ENCODE measurements at regions not wholly inside any gene's neighbourhood (a gene's known extent, or its start where the extent isn't known, plus 50 kb on each side); places are given as distances from the start of the nearest gene placed in this dataset.
A peak's percentile ranks its signal among the peaks of the same experiment; 100 is the strongest.

DNA sequence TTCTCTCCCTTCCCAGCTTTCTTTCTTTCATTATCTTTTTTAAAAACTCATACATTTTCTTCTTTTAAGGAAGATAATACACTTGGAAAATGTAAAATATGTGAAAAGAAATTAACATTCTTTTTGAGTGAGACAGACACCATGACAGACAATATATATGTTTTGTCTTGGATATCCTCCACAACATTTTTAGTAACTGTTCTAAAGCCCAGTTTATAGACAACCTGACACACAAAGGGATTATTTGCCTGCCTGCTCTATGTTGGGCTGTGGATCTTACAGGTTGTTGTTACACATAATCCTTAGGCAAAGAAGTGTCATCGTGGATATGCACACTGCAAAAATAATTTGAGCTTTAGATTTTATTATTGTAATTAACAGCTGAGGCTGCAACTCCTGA is 301.4 kb upstream of the PDGFD start:
- Histone ChIP-seq H3K18ac (ENCODE audit: low read length) (no peak overlapping the region), H3K9ac (ENCODE audit: low read depth, low read length, poor library complexity) (no peak overlapping the region), H3K36me3 (replicated peaks in 1 of 2; ENCODE audit: control insufficient read depth in 2 of 2, insufficient read depth in 2 of 2, low read length in 2 of 2) (no peaks in the 10 kb centered on the region), H3K79me1 (ENCODE audit: low read depth, low read length) (no peaks in the 10 kb centered on the region), H4K8ac (ENCODE audit: low read depth, low read length) (no peak overlapping the region), H3K4me1 (ENCODE audit: control insufficient read depth in 2 of 2, insufficient read depth in 1 of 2, low read depth in 1 of 2, low read length in 2 of 2) (no peaks in the 10 kb centered on the region), H2AK5ac (ENCODE audit: low read depth, low read length) (no peak overlapping the region), H3K27me3 (ENCODE audit: control insufficient read depth in 3 of 3, insufficient read depth in 3 of 3, low read depth in 1 of 3, low read length in 3 of 3) (no peaks in the 10 kb centered on the region), H2AFZ (ENCODE audit: low read length) (no peak overlapping the region), H2BK5ac (ENCODE audit: low read length) (no peak overlapping the region), H3K4me3 (ENCODE audit: low read length in 2 of 2) (no peak overlapping the region), H2BK12ac (ENCODE audit: low read length) (no peak overlapping the region), H3K27ac (replicated peaks; ENCODE audit: low read length) (no peak overlapping the region), H2BK120ac (ENCODE audit: low read depth, low read length) (no peak overlapping the region), H3K4ac (ENCODE audit: low read length) (no peak overlapping the region), H3K23ac (ENCODE audit: low read depth, low read length, poor library complexity) (no peak overlapping the region), H2BK15ac (ENCODE audit: low read length) (no peak overlapping the region), H3K9me3 (replicated peaks in 1 of 2; ENCODE audit: control insufficient read depth in 2 of 2, insufficient read depth in 1 of 2, low read depth in 1 of 2, low read length in 2 of 2) (no peaks in the 10 kb centered on the region), H4K91ac (ENCODE audit: low read depth, low read length, poor library complexity) (no peak overlapping the region), H3K14ac (ENCODE audit: low read length) (no peak overlapping the region), H3K4me2 (ENCODE audit: insufficient read depth, low read length, poor library complexity, severe bottlenecking) (no peak overlapping the region)
- no peak for DNase-seq (ENCODE audit: low spot score)
- WGBS, 2 donors (ENCODE audit: extremely low coverage in 2 of 2, insufficient read length in 2 of 2, insufficient replicate concordance in 1 of 2): no CpG with 5 or more reads among the region's 1 CpG

- Histone ChIP-seq H2AK5ac (ENCODE audit: low read depth, low read length) (no peak overlapping the region), H2BK15ac (ENCODE audit: low read length) (no peak overlapping the region), H2BK5ac (ENCODE audit: low read length) (no peak overlapping the region), H4K91ac (ENCODE audit: low read depth, low read length, poor library complexity) (no peak overlapping the region), H3K4me3 (ENCODE audit: low read length in 2 of 2) (no peak overlapping the region), H3K27ac (replicated peaks; ENCODE audit: low read length) (no peak overlapping the region), H3K9me3 (replicated peaks in 1 of 2; ENCODE audit: control insufficient read depth in 2 of 2, insufficient read depth in 1 of 2, low read depth in 1 of 2, low read length in 2 of 2) (no peaks in the 10 kb centered on the region), H3K23ac (ENCODE audit: low read depth, low read length, poor library complexity) (no peak overlapping the region), H3K4me2 (ENCODE audit: insufficient read depth, low read length, poor library complexity, severe bottlenecking) (no peak overlapping the region), H2BK120ac (ENCODE audit: low read depth, low read length) (no peak overlapping the region), H2AFZ (ENCODE audit: low read length) (no peak overlapping the region), H2BK12ac (ENCODE audit: low read length) (no peak overlapping the region), H3K9ac (ENCODE audit: low read depth, low read length, poor library complexity) (no peak overlapping the region), H3K27me3 (ENCODE audit: control insufficient read depth in 3 of 3, insufficient read depth in 3 of 3, low read depth in 1 of 3, low read length in 3 of 3) (no peaks in the 10 kb centered on the region), H3K18ac (ENCODE audit: low read length) (no peak overlapping the region), H3K36me3 (replicated peaks in 1 of 2; ENCODE audit: control insufficient read depth in 2 of 2, insufficient read depth in 2 of 2, low read length in 2 of 2) (no peaks in the 10 kb centered on the region), H3K79me1 (ENCODE audit: low read depth, low read length) (no peaks in the 10 kb centered on the region), H3K14ac (ENCODE audit: low read length) (no peak overlapping the region), H4K8ac (ENCODE audit: low read depth, low read length) (no peak overlapping the region), H3K4me1 (ENCODE audit: control insufficient read depth in 2 of 2, insufficient read depth in 1 of 2, low read depth in 1 of 2, low read length in 2 of 2) (no peaks in the 10 kb centered on the region), H3K4ac (ENCODE audit: low read length) (no peak overlapping the region)
- no peak for DNase-seq (ENCODE audit: low spot score)
- WGBS, 2 donors (ENCODE audit: extremely low coverage in 2 of 2, insufficient read length in 2 of 2, insufficient replicate concordance in 1 of 2): no CpG with 5 or more reads among the region's 1 CpG
These were observed 300.7 kb upstream of the PDGFD start for GRCh38 chr11:104464691-104465090.

- no peak overlapping the region for H3K27ac ChIP-seq (replicated peaks; ENCODE audit: low read length)
- H3K4me1 ChIP-seq (ENCODE audit: control insufficient read depth in 2 of 2, insufficient read depth in 1 of 2, low read depth in 1 of 2, low read length in 2 of 2): no peaks in the 10 kb centered on the region
- no peak overlapping the region for H3K4ac ChIP-seq (ENCODE audit: low read length)
- H3K18ac ChIP-seq (ENCODE audit: low read length): no peak overlapping the region
- no peak overlapping the region for H3K23ac ChIP-seq (ENCODE audit: low read depth, low read length, poor library complexity)
- no peaks in the 10 kb centered on the region for H3K36me3 ChIP-seq (replicated peaks in 1 of 2; ENCODE audit: control insufficient read depth in 2 of 2, insufficient read depth in 2 of 2, low read length in 2 of 2)
- no peak overlapping the region for H2AFZ ChIP-seq (ENCODE audit: low read length)
- no peak overlapping the region for H3K14ac ChIP-seq (ENCODE audit: low read length)
- no peak overlapping the region for H2AK5ac ChIP-seq (ENCODE audit: low read depth, low read length)
- WGBS, 2 donors (ENCODE audit: extremely low coverage in 2 of 2, insufficient read length in 2 of 2, insufficient replicate concordance in 1 of 2): no CpG with 5 or more reads among the region's 2 CpGs
- no peak overlapping the region for H2BK15ac ChIP-seq (ENCODE audit: low read length)
- no peak overlapping the region for H2BK5ac ChIP-seq (ENCODE audit: low read length)
- no peaks in the 10 kb centered on the region for H3K27me3 ChIP-seq (ENCODE audit: control insufficient read depth in 3 of 3, insufficient read depth in 3 of 3, low read depth in 1 of 3, low read length in 3 of 3)
- no peak overlapping the region for H4K91ac ChIP-seq (ENCODE audit: low read depth, low read length, poor library complexity)
- H3K79me1 ChIP-seq (ENCODE audit: low read depth, low read length): no peaks in the 10 kb centered on the region
- no peak overlapping the region for H3K9ac ChIP-seq (ENCODE audit: low read depth, low read length, poor library complexity)
- H3K4me3 ChIP-seq (ENCODE audit: low read length in 2 of 2): no peak overlapping the region
- H4K8ac ChIP-seq (ENCODE audit: low read depth, low read length): no peak overlapping the region
- H2BK120ac ChIP-seq (ENCODE audit: low read depth, low read length): no peak overlapping the region
- no peak overlapping the region for H2BK12ac ChIP-seq (ENCODE audit: low read length)
- H3K9me3 ChIP-seq (replicated peaks in 1 of 2; ENCODE audit: control insufficient read depth in 2 of 2, insufficient read depth in 1 of 2, low read depth in 1 of 2, low read length in 2 of 2): no peaks in the 10 kb centered on the region
- no peak overlapping the region for H3K4me2 ChIP-seq (ENCODE audit: insufficient read depth, low read length, poor library complexity, severe bottlenecking)
- no peak for DNase-seq (ENCODE audit: low spot score)
These were observed 298.4 kb upstream of the PDGFD start for GRCh38 chr11:104462341-104462740.

- Histone ChIP-seq H2AK5ac (ENCODE audit: low read depth, low read length) (no peak overlapping the region), H3K4me3 (ENCODE audit: low read length in 2 of 2) (no peak overlapping the region), H3K23ac (ENCODE audit: low read depth, low read length, poor library complexity) (no peak overlapping the region), H2BK5ac (ENCODE audit: low read length) (no peak overlapping the region), H2BK120ac (ENCODE audit: low read depth, low read length) (no peak overlapping the region), H3K36me3 (replicated peaks in 1 of 2; ENCODE audit: control insufficient read depth in 2 of 2, insufficient read depth in 2 of 2, low read length in 2 of 2) (no peaks in the 10 kb centered on the region), H3K27me3 (ENCODE audit: control insufficient read depth in 3 of 3, insufficient read depth in 3 of 3, low read depth in 1 of 3, low read length in 3 of 3) (no peaks in the 10 kb centered on the region), H3K9ac (ENCODE audit: low read depth, low read length, poor library complexity) (no peak overlapping the region), H3K9me3 (replicated peaks in 1 of 2; ENCODE audit: control insufficient read depth in 2 of 2, insufficient read depth in 1 of 2, low read depth in 1 of 2, low read length in 2 of 2) (peaks cover 0 to 3% of the 10 kb centered on the region in 2 donors), H4K8ac (ENCODE audit: low read depth, low read length) (no peak overlapping the region), H3K4ac (ENCODE audit: low read length) (no peak overlapping the region), H2AFZ (ENCODE audit: low read length) (peak overlapping the region; percentile 33), H3K4me1 (ENCODE audit: control insufficient read depth in 2 of 2, insufficient read depth in 1 of 2, low read depth in 1 of 2, low read length in 2 of 2) (no peaks in the 10 kb centered on the region), H3K18ac (ENCODE audit: low read length) (no peak overlapping the region), H3K4me2 (ENCODE audit: insufficient read depth, low read length, poor library complexity, severe bottlenecking) (no peak overlapping the region), H3K27ac (replicated peaks; ENCODE audit: low read length) (no peak overlapping the region), H2BK12ac (ENCODE audit: low read length) (no peak overlapping the region), H4K91ac (ENCODE audit: low read depth, low read length, poor library complexity) (no peak overlapping the region), H3K14ac (ENCODE audit: low read length) (no peak overlapping the region), H3K79me1 (ENCODE audit: low read depth, low read length) (no peaks in the 10 kb centered on the region), H2BK15ac (ENCODE audit: low read length) (no peak overlapping the region)
- no CpG with 5 or more reads among the region's 4 CpGs for WGBS, 2 donors (ENCODE audit: extremely low coverage in 2 of 2, insufficient read length in 2 of 2, insufficient replicate concordance in 1 of 2)
- DNase-seq (ENCODE audit: low spot score): no peak
These were observed 287.4 kb upstream of the PDGFD start for GRCh38 chr11:104451197-104451893.

All from neuronal stem cell (in vitro differentiated cells).